Thoracic aorta (tissue), 2 donors: ENCODE measurements at regions not wholly inside any gene's neighbourhood (a gene's known extent, or its start where the extent isn't known, plus 50 kb on each side); places are given as distances from the start of the nearest gene placed in this dataset.

Experiments used
- ATAC-seq: fragments of 150-250 bp; one replicate; pipeline ENCODE4 v1.8.0; 2017; ENCODE audit warnings: low read depth; ENCODE audit not compliant: insufficient number of reproducible peaks, low FRiP score
- DNase-seq: peaks from one replicate; pipeline ENCODE4 v3.0.0-alpha.2; 2020; ENCODE audit warnings: low spot score
- H3K27ac ChIP-seq, 2 donors: fragments of 200-600 bp; sonication (generic); 1 replicate in 1 of 2; 2 replicates in 1 of 2; pipeline ENCODE4 v1.5.1; 2016; ENCODE audit warnings: mild to moderate bottlenecking in 2 of 2, moderate library complexity in 2 of 2
- H3K27me3 ChIP-seq: fragments of 200-600 bp; sonication (generic); replicated peaks from 2 replicates; pipeline ENCODE4 v1.6.0; 2016; ENCODE audit warnings: mild to moderate bottlenecking; ENCODE audit not compliant: insufficient read depth
- H3K36me3 ChIP-seq: fragments of 200-600 bp; sonication (generic); one replicate; pipeline ENCODE4 v1.5.1; 2016
- H3K4me1 ChIP-seq, 2 donors: fragments of 200-600 bp; sonication (generic); 1 replicate in 1 of 2; 2 replicates in 1 of 2; pipeline versions ENCODE4 v1.5.1 to v1.6.0; 2016; ENCODE audit warnings: low read depth in 2 of 2, mild to moderate bottlenecking in 1 of 2; ENCODE audit not compliant: control insufficient read depth in 1 of 2
- H3K4me3 ChIP-seq: fragments of 200-600 bp; sonication (generic); 2 replicates; pipeline ENCODE4 v1.5.1; 2016; ENCODE audit warnings: mild to moderate bottlenecking
- H3K9me3 ChIP-seq: fragments of 200-600 bp; sonication (generic); 2 replicates; pipeline ENCODE4 v1.5.1; 2016
- TF ChIP-seq, protein P1 (sequence below): fragments of 200-600 bp; sonication (generic); IDR thresholded peaks from one replicate; pipeline ENCODE4 v1.5.1; 2019; ENCODE audit warnings: antibody characterized with exemption

DNA sequence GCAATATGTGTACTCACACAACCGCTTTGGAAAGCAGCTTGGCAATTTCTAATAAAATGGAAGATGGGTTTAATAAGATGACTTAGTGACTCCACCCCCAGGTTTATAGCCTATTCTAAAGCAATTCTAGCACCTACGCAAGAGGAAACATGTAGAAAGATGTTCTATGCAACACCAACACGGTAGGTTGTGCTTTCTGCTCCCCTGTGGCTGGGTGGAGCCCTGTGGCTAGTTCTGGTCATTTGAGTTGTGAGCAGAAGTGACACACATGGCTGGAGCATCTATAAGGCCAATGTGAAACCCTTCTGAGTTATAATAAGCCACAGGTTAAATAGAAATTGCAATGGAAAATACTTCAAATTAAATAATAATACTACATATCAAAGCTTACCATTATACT, 310.7 kb downstream of the CD83 start:
- H3K27ac ChIP-seq, result no peak overlapping the region
- no peaks in the 10 kb centered on the region for H3K9me3 ChIP-seq
- ATAC-seq, result no peak
- DNase-seq, result no peak
- no peaks in the 10 kb centered on the region for H3K36me3 ChIP-seq
- peaks cover 0 to 3% of the 10 kb centered on the region in 2 donors for H3K4me1 ChIP-seq
- no peak overlapping the region for H3K4me3 ChIP-seq
- TF ChIP-seq, protein P1, sequence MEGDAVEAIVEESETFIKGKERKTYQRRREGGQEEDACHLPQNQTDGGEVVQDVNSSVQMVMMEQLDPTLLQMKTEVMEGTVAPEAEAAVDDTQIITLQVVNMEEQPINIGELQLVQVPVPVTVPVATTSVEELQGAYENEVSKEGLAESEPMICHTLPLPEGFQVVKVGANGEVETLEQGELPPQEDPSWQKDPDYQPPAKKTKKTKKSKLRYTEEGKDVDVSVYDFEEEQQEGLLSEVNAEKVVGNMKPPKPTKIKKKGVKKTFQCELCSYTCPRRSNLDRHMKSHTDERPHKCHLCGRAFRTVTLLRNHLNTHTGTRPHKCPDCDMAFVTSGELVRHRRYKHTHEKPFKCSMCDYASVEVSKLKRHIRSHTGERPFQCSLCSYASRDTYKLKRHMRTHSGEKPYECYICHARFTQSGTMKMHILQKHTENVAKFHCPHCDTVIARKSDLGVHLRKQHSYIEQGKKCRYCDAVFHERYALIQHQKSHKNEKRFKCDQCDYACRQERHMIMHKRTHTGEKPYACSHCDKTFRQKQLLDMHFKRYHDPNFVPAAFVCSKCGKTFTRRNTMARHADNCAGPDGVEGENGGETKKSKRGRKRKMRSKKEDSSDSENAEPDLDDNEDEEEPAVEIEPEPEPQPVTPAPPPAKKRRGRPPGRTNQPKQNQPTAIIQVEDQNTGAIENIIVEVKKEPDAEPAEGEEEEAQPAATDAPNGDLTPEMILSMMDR, result no peak
- no peaks in the 10 kb centered on the region for H3K27me3 ChIP-seq

DNA sequence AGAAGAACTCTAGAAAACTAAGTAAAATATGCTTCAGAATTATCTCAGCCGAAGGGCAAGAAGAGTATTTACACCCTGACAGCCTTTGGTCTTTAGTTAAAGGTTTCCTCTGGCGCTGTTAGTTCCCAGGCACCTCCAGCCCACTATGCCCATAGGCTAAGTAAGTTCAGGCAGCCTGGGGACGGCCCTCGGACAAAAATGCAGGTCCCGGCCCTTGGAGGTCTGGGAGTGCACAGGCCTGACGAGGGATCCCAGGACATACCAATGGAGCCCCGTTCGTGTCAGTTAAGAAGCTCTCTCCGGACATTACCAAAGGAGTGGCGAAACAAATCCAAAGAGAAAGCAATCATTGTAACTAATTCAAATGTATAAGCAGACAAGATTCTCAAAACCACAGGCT, 311.8 kb downstream of the CD83 start:
- Histone ChIP-seq H3K36me3 (no peaks in the 10 kb centered on the region), H3K27ac (no peak overlapping the region), H3K4me1 (no peaks in the 10 kb centered on the region), H3K27me3 (no peaks in the 10 kb centered on the region), H3K9me3 (no peaks in the 10 kb centered on the region), H3K4me3 (no peak overlapping the region)
- DNase-seq (no peak), ATAC-seq (no peak)
- TF ChIP-seq, protein P1, result no peak

DNA sequence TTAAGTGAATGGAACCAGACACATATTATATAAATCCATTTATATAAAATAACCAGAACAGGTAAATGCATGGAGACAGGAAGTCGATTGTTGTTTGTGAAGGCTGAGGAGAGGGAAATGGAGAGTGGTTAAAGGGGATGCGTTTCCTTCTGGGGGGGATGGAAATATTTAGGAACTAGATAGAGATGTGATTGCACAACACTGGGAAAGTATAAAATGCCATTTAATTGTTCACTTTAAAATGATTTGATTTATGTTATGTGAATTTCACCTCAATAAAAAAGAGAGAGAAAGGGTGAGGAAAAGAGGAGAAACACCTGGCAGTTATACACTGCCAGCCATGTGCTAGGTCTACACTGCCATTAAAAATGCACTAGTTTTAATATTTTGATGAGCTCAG, 312.6 kb downstream of the CD83 start:
- Histone ChIP-seq H3K4me1 (no peaks in the 10 kb centered on the region), H3K27ac (no peak overlapping the region), H3K27me3 (no peaks in the 10 kb centered on the region), H3K9me3 (no peaks in the 10 kb centered on the region), H3K36me3 (no peaks in the 10 kb centered on the region), H3K4me3 (no peak overlapping the region)
- ATAC-seq, result no peak
- DNase-seq, result no peak
- TF ChIP-seq, protein P1, result no peak

DNA sequence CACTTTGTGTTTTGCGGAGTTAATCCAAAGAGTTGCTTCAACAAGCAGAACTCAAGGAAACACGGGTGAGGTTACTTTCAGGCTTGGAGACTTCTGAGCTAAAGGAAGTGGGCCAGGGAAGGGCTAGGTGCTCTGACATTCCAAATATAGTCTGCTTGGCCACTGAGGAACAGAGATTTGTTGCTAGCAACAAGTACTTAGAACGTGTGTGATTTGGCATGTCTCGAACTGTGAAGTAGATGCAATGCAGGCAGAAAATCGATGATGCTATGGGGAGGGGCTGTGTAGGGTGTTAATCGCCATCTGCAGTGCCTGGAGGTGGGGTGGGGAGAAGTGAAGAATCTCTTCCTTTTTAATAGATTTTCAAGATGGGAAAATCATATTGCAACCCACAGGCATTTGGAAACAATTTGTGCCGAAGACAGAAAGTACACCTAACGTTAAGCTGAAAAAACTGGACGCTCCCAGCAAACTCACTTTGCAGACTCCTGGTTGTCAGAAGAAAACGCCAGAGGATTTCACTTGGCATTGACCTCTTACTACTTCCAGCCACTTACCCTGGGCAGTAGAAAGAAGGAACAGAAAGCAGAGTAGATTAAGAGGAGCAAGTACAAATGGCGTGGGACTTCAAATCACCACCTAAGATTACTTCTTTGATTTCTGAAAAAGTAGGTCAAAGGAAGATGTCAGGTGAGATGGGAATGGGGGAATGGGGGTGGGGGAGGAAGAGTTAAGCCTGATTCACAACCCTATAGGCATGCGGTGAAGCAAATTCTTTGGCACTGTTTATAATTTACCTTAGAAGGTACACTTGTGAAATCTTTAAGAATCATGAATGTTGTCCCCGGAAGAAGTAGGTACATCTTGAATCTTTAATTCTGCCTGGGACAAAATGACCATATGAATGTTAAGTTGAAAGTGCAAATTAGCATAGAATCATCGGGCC, 314.1 kb downstream of the CD83 start:
- no peak overlapping the region for H3K4me3 ChIP-seq
- H3K27ac ChIP-seq, result no peak overlapping the region
- ATAC-seq, result no peak

More for the DNA sequence above, 314.1 kb downstream of the CD83 start:
- TF ChIP-seq, protein P1, result no peak
- H3K4me1 ChIP-seq, result no peaks in the 10 kb centered on the region
- no peaks in the 10 kb centered on the region for H3K9me3 ChIP-seq
- no peaks in the 10 kb centered on the region for H3K36me3 ChIP-seq
- H3K27me3 ChIP-seq, result no peaks in the 10 kb centered on the region
- DNase-seq, result no peak
